G401.6 (cell line): ENCODE measurements at regions not wholly inside any gene's neighbourhood (a gene's known extent, or its start where the extent isn't known, plus 50 kb on each side); places are given as distances from the start of the nearest gene placed in this dataset.

ENCODE experiments used
- FAIRE-seq: peaks from 2 replicates; lab custom pipeline; 2012; peaks lifted over from hg19 to GRCh38; lab: Jason Lieb, UNC

DNA sequence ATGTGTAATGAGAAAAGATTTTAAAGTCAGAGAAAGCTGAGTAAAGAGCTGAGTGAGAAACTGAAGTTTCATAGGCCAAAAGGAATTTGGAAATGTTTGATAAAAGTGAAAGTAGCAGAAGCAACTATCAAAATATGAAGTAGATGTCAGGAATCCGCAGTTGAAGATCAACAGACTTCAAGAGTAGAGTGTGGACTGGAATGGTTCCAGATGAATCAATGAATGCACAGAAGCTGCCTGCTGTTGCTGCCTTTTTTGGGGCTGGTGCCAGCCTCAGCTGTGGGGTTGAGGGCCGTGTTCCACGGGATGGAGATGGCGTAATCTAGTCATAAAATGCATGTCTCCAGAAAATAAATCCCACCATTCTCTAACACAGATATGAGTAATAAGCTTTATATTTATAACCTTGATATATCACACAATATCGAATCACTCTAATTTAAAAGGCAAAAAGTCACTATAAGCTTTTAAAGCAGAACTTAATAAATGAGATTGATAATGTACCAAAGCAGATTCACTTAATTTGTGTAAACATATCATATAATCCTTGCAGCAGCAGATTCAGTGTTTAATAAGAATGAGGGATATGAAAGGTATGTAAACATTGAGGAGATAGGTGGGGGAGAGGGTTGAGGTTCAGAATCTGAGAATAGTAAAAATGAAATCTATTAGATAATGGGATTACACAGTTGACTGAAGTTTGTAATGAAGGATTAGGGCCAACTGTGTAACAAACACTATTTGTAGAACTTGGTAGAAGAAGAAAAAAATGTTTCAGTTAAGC, 652.3 kb upstream of the FTMT start:
- FAIRE-seq: no peak

GRCh38 chr5:121218086-121218485, 633.6 kb upstream of the FTMT start:
- no peak for FAIRE-seq

DNA sequence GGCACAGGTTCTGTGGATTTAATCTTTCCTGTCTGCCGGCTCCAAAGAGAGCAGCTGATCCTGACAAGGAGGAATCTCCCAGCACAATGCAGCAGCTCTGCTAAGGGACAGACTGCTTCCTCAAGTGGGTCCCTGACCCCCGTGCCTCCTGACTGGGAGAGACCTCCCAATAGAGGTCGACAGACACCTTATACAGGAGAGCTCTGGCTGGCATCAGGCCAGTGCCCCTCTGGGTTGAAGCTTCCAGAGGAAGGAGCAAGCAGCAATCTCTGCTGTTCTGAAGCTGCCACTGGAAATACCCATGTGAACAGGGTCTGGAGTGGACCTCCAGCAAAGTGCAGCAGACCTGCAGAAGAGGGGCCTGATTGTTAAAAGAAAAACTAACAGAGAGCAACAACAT, 630.2 kb upstream of the FTMT start:
- FAIRE-seq: no peak

DNA sequence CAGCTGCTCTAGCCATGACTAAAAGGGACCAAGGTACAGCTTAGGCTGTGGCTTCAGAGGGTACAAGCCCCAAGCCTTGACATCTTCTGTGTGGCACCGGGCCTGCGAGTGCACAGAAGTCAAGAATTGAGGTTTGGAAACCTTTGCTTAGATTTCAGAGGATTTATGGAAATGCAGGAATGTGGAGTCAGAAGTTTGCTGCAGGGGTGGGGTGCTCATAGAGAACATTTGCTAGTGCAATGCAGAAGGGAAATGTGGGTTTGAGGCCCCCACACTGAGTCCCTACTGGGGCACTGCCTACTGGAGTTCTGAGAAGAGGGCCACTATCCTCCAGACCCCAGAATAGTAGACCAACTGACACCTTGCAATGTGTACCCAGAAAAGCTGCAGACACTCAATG, 624.9 kb upstream of the FTMT start:
- no peak for FAIRE-seq

GRCh38 chr5:121239951-121240350, 611.7 kb upstream of the FTMT start:
- FAIRE-seq: no peak

GRCh38 chr5:121246971-121247370, 604.7 kb upstream of the FTMT start:
- no peak for FAIRE-seq

DNA sequence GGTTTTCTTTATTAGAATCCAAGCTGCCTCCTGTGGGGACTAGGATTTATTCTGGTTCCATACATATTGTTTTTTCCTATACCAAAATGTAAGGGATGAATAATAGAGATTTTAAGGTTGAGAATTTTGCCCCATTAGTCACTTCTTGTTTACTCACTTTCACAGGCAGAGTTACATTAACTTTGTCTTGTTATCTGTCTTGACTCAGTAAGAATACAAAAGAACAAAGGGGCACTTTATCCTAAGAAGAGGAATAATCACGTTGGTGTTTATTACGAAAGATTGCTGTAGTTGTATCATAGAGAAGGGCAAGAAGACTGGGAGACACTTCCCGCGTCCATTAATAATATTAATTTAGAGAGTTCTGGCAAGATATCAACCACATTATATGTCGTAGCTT, 599.7 kb upstream of the FTMT start:
- FAIRE-seq: no peak

GRCh38 chr5:121257621-121258020, 594.1 kb upstream of the FTMT start:
- FAIRE-seq: no peak

GRCh38 chr5:121263456-121263855, 588.2 kb upstream of the FTMT start:
- FAIRE-seq: no peak

- FAIRE-seq: no peak
Measured at GRCh38 chr5:121264605-121265004, 587.1 kb upstream of the FTMT start.

- FAIRE-seq: no peak
Measured at GRCh38 chr5:121271546-121271945, 580.1 kb upstream of the FTMT start.

GRCh38 chr5:121273833-121274433, 577.7 kb upstream of the FTMT start:
- FAIRE-seq: no peak

GRCh38 chr5:121279801-121280200, 571.9 kb upstream of the FTMT start:
- FAIRE-seq: no peak

- FAIRE-seq: no peak
Measured at GRCh38 chr5:121285801-121286521, 565.7 kb upstream of the FTMT start.

GRCh38 chr5:121288781-121289180, 562.9 kb upstream of the FTMT start:
- no peak for FAIRE-seq

DNA sequence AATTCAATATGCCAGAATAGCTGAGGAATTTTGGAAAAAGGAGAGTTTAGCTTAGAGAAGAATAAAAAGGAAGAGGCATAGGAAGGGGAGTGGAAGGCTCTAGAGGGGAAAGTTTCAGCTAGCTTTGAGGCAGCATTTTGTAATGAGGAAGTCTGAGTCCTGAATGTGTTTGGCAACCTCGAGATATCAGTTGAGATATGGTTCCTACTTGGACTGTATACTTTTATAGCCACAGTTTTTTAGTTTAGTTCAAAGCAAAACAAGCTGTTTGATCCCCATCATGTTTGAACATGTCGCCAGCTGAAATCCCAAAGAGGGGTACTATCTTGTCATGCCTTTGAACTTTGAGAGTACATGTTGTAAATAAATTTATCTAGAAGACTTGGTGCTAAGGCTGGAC, 559.0 kb upstream of the FTMT start:
- no peak for FAIRE-seq

- no peak for FAIRE-seq
Measured at GRCh38 chr5:121296356-121296755, 555.3 kb upstream of the FTMT start.

DNA sequence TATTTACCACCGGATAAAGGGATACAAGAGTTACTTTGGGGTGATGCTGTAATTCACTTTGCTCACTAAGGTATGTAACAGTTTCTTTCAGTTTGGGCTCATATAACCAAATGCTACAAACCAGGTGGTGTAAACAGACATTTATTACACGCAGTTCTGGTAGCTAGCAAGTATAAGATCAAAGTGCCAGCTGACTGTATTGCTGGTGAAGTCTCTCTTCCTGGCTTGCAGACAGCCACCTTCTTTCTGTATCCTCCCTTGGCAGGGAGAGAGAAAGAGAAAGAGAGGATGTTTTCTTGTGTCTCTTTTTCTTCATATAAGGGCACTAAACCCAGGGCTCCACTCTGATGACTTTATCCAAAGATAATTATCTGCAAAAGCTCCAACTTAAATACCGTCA, 552.5 kb upstream of the FTMT start:
- no peak for FAIRE-seq

DNA sequence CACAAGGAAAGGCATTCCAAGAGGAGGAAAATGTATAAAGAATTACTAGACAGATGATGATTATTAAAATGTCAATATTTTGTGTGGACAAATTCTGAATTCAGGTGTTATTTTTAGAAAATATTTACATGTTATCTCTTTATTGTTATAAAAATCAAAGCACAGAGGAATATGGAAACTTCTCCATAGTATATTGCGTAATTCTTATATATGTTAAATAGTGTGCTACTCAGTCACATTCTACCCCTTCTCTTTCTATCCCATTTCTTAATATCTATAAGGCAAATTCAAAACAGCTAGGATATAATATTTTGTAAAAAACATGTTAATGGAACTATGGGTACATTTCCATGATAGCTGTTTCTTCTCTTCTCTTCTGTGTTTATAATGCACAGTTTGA, 546.8 kb upstream of the FTMT start:
- no peak for FAIRE-seq

GRCh38 chr5:121313886-121314285, 537.8 kb upstream of the FTMT start:
- FAIRE-seq: no peak

DNA sequence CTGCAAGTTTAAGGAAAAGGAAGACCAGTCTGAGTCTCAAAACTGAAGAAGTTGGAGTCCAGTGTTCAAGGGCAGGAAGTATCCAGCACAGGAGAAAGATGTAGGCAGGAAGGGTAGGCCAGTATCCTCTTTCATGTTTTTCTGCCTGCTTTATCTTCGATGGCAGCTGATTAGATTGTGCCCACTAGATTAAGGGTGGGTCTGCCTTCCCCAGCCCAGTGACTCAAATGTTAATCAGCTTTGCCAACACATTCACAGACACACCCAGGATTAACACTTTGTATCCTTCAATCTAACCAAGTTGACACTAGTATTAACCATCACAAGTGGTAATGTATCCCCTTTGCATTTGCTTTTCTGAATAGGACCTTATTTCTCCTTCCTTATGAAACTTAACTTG, 535.9 kb upstream of the FTMT start:
- no peak for FAIRE-seq

DNA sequence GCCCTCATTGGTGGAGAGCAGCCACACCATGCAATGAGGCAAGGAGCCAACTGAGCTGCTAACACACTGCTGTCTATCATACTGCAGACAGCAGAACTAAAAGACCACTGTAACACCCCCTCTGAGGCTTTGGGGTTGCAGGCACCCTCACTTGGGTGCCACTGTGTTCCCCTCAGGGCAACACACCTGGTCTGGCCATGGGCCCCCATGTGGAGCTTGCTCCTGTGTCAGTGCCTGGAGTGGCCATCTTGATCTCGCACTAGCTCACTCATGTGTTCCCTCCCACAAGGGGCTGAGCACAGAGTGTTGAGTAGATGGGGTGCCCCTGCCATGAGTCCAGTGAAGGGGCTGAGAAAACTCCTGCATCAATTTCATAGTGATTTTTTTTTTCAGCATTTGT, 532.4 kb upstream of the FTMT start:
- FAIRE-seq: no peak

DNA sequence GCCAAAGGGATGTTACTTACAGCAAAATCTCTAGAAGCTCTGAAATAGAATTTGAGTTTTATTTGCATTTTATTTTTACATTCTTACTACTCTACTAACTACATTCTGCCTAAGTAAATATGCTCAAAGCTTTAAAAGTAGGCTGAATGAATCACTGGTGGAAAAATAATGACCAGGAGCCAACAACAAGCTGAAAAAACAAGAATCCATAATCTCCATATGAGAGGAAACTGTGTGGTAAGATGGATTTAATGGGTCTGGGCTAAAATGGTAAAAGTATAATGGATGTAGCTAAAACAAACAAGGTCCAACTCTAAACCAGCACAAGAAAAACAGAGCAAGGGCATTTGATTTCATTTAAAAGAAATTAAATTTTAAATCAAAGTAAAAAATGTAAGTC, 525.8 kb upstream of the FTMT start:
- FAIRE-seq: no peak
